Mesothelial cell of epicardium (in vitro differentiated cells): ENCODE measurements at regions not wholly inside any gene's neighbourhood (a gene's known extent, or its start where the extent isn't known, plus 50 kb on each side); places are given as distances from the start of the nearest gene placed in this dataset.

Experiments
- DNase-seq, 2 experiments: peaks; one replicate each; pipeline ENCODE4 v3.0.0; 2021; ENCODE audit warnings: low spot score in 2 of 2; ENCODE audit not compliant: unreplicated experiment in 2 of 2
- H3K27ac Mint-ChIP-seq: 2 replicates; pipeline ENCODE4 v1.8.0; 2021; ENCODE audit warnings: mixed read lengths
- H3K27me3 Mint-ChIP-seq: 2 replicates; pipeline ENCODE4 v1.8.0; 2021; ENCODE audit warnings: low read depth, mixed read lengths
- H3K36me3 Mint-ChIP-seq: 2 replicates; pipeline ENCODE4 v1.8.0; 2021; ENCODE audit warnings: mixed read lengths
- H3K4me1 Mint-ChIP-seq: 2 replicates; pipeline ENCODE4 v1.8.0; 2021; ENCODE audit warnings: mixed read lengths
- H3K4me3 Mint-ChIP-seq: 2 replicates; pipeline ENCODE4 v1.8.0; 2021; ENCODE audit warnings: mild to moderate bottlenecking, moderate library complexity, mixed read lengths
- H3K9me3 Mint-ChIP-seq: 2 replicates; pipeline ENCODE4 v1.8.0; 2021; ENCODE audit warnings: mixed read lengths
- TF ChIP-seq, protein P1 (sequence below): fragments of 200-600 bp; sonication (generic); IDR thresholded peaks from one replicate; pipeline ENCODE4 v1.5.0; 2021; ENCODE audit warnings: antibody characterized with exemption; ENCODE audit not compliant: unreplicated experiment

DNA sequence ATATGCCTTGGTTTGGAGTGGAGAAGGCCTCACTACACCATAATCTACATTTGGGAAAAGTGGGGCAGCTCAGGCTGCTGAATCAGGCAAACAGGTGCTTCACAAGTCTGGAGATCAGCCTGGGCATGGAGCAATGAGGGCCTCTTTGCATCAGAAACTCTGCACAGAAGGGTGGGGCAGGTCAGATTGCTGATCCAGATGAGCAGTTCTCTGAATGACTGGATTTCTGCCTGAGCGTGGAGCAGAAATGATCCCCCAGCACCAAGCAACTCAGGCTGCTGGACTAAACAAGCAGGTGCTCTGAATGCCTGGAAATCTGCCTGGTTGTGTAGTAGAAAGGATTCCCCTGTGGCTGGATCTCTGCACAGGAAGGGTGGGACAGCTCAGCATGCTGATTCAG lies 605.3 kb upstream of the ZNF804A start:
- no peak for DNase-seq
- Mint-ChIP-seq H3K27me3 (no peaks in the 10 kb centered on the region), H3K4me1 (peaks cover 34% of the 10 kb centered on the region), H3K4me3 (no peak overlapping the region), H3K9me3 (peaks cover 7% of the 10 kb centered on the region), H3K27ac (no peak overlapping the region), H3K36me3 (peaks cover 3% of the 10 kb centered on the region)
- TF ChIP-seq, protein P1, sequence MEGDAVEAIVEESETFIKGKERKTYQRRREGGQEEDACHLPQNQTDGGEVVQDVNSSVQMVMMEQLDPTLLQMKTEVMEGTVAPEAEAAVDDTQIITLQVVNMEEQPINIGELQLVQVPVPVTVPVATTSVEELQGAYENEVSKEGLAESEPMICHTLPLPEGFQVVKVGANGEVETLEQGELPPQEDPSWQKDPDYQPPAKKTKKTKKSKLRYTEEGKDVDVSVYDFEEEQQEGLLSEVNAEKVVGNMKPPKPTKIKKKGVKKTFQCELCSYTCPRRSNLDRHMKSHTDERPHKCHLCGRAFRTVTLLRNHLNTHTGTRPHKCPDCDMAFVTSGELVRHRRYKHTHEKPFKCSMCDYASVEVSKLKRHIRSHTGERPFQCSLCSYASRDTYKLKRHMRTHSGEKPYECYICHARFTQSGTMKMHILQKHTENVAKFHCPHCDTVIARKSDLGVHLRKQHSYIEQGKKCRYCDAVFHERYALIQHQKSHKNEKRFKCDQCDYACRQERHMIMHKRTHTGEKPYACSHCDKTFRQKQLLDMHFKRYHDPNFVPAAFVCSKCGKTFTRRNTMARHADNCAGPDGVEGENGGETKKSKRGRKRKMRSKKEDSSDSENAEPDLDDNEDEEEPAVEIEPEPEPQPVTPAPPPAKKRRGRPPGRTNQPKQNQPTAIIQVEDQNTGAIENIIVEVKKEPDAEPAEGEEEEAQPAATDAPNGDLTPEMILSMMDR: no peak

DNA sequence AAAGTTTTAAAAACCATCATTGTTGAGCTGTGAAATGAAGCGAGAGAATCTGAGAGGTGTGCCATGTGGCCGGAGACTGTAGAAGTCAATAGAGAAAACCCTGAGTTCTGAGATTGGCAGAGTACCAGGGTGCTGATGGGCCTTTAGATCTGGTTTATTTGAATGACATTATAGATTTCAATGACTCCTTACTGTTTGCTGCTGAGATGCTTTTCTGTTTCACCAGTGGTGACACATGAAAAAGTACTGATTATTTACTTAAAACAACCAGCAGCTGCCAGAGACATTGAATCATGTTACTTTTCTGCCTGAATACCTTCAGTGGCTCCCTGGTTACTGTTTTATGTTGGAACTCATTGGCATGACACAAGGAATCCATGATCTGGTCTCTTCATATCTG lies 602.7 kb upstream of the ZNF804A start:
- Mint-ChIP-seq H3K27me3 (no peaks in the 10 kb centered on the region), H3K4me1 (peaks cover 41% of the 10 kb centered on the region), H3K9me3 (no peaks in the 10 kb centered on the region), H3K27ac (peak overlapping the region; percentile 1), H3K4me3 (no peak overlapping the region), H3K36me3 (no peaks in the 10 kb centered on the region)
- no peak for DNase-seq
- TF ChIP-seq, protein P1: no peak

DNA sequence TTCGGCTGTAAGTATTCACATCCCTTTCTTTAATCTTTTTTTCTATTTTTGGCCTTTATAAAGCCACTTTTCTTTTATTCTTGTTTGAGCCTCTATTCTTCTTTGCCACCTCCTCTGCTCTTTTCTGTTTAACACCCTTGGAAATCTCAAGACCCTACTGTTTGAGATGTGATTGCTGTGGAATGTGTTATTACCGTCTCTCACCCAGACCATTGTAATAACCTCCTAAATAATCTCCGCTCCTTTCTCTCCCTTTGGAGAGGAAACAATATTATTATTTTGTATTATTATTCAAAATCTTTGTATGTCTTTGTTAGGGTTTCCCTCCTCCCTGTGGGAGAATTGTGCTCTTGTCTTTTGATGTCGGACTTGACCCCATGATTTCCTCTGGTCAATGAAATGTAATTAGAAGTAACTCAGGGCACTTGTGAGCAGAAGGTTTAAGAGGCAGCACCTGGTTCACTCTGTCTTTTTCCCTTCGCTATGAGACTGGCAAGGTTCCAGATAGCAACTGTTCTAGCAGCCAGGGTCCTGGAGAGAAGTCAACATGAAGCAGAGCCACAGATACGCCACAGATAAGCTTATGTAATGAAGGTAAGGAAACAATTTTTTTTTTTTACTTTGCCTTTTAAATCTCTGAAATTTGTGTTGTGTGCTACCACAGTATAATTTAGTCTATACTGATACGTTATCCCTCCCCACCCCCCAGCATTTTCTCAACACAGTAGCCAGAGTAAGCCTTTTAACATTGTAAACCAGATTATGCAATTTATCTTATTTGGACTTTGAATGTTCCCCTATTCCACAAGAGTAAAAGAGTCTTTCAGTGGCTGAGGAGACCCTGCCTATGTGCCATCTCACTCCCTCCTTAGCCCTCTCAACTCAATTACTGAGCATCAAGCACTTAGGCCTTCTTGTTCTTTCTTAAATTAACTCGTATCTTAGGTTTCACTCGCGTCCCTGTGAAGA lies 601.2 kb upstream of the ZNF804A start:
- H3K27me3 Mint-ChIP-seq: no peaks in the 10 kb centered on the region
- peak overlapping the region; percentile 17 for H3K27ac Mint-ChIP-seq
- no peaks in the 10 kb centered on the region for H3K9me3 Mint-ChIP-seq
- no peak for DNase-seq
- TF ChIP-seq, protein P1: no peak
- no peaks in the 10 kb centered on the region for H3K36me3 Mint-ChIP-seq
- peaks cover 39% of the 10 kb centered on the region for H3K4me1 Mint-ChIP-seq
- H3K4me3 Mint-ChIP-seq: no peak overlapping the region

DNA sequence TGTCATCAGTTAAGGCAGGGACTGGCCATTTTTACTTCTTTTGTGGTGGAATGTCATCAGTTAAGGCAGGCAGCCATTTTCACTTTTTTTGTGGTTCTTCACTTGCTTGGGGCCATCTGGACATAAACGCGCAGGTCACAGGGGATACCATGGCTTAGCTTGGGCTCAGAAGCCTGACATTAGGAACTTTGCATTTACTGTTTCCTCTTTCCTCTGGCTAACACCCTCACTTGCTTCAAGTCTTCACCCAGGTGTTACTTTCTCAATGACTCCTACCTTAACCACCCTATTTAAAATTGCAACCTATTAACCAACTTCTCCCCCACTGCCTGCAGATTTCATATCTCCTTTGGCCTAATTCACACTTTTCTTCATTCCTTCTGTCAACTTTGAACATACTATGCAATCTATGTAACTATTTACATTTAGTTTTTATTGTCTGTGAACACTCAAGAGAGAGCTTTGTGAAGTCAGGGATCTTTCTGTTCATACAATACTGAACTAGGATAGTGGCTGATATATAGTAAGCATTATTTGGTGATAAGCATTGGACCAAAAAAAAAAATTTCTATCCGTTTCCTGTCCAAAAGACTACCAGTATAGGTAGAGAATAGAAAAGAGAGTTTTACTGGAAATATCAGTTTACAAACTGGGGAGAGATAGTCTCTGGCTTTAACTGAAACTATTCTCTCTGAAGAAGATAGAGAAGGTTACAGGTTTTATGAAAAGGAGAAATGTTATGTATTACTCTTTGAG lies 600.1 kb upstream of the ZNF804A start:
- H3K9me3 Mint-ChIP-seq: no peaks in the 10 kb centered on the region
- no peak overlapping the region for H3K4me3 Mint-ChIP-seq
- TF ChIP-seq, protein P1: no peak
- H3K27me3 Mint-ChIP-seq: no peaks in the 10 kb centered on the region
- no peaks in the 10 kb centered on the region for H3K36me3 Mint-ChIP-seq
- no peak overlapping the region for H3K27ac Mint-ChIP-seq
- peaks cover 36% of the 10 kb centered on the region for H3K4me1 Mint-ChIP-seq
- no peak for DNase-seq

DNA sequence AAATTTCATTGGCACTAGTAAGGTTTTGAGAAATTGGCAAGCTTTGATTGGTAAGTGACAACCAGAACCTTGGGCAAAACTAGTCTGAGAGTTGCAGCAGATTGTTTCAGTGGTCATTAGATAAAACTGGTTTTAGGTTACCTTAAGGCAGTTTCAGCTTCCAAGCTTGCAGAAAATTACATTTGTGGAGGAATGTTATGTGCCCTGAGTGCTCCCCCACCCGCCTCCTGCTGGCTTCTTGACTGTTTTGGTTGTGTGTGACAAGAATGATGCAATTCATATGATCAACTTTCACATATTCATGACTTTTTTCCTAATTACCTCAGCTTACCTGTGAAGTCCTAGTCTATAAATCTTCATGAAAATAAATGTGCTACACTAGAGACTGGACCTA lies 599.5 kb upstream of the ZNF804A start:
- no peak for DNase-seq
- H3K4me1 Mint-ChIP-seq: peaks cover 36% of the 10 kb centered on the region
- no peaks in the 10 kb centered on the region for H3K27me3 Mint-ChIP-seq
- TF ChIP-seq, protein P1: no peak
- no peaks in the 10 kb centered on the region for H3K36me3 Mint-ChIP-seq
- no peak overlapping the region for H3K27ac Mint-ChIP-seq
- no peak overlapping the region for H3K4me3 Mint-ChIP-seq
- no peaks in the 10 kb centered on the region for H3K9me3 Mint-ChIP-seq
